ENCODE measurements at regions not wholly inside any gene's neighbourhood (a gene's known extent, or its start where the extent isn't known, plus 50 kb on each side); places are given as distances from the start of the nearest gene placed in this dataset.

DNA sequence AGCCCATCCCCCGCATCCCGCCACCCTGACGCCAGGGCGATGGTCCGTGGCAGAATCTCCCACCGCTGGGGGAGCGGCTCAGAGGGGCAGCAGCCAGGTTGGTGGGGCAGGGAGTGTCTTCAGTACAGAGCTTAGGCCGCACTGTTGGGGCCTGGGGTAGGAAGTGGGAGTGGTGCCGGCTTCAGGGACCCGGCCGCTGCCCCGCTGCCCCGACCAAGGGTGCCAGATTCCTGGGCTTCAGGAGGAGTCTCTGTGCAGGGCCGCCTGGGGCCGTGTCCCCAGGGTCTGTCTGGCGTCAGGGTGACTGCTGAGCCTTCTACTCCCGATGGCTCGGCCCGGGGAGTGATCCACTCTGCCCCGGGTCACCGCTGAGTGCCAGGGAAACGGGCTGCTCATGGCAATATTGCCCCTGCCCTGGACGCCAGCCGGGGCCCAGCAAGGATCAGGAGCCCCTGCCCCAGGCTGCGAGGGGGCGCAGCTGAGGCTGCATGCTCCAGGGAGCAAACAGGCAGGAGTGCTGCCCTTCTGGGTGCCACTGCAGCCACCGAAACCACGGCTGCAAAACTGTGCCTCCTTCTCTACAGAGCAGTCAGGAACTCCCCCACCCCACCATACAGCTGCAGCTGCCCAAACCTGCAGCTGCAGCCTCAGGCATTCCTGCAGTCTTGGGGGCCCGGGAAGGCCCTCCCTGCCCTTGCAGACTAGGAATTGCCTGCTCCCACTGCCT lies 1206.1 kb downstream of the ARAP2 start:
- H3K27ac ChIP-seq = no peak overlapping the region
- no peaks in the 10 kb centered on the region for H3K27me3 ChIP-seq
- H3K4me1 ChIP-seq = no peaks in the 10 kb centered on the region
- no peak for TF ChIP-seq CTCF (IDR thresholded peaks at IDR 0.05)
- H3K9me3 ChIP-seq = peaks cover 0 to 24% (median 2%) of the 10 kb centered on the region in 11 donors
- no peak overlapping the region for H3K4me3 ChIP-seq
- intact Hi-C loops (cut with DNase I) = no loop called here
- WGBS, 2 donors = 89 to 91% methylated on average over 29 of the region's 29 CpGs
- H3K36me3 ChIP-seq = no peaks in the 10 kb centered on the region
- ATAC-seq (no peak), DNase-seq (no peak)

- 78 to 79% methylated on average over 7 of the region's 7 CpGs for WGBS, 2 donors
- Histone ChIP-seq H3K27ac (no peak overlapping the region), H3K27me3 (no peaks in the 10 kb centered on the region), H3K4me1 (no peaks in the 10 kb centered on the region), H3K9me3 (peaks cover 0 to 18% (median 0%) of the 10 kb centered on the region in 11 donors), H3K4me3 (no peak overlapping the region), H3K36me3 (no peaks in the 10 kb centered on the region)
- TF ChIP-seq CTCF (IDR thresholded peaks at IDR 0.05) = no peak
- intact Hi-C loops (cut with DNase I) = no loop called here
- ATAC-seq = no peak
- DNase-seq = no peak
Measured at GRCh38 chr4:35038845-35039244, 1205.5 kb downstream of the ARAP2 start.

DNA sequence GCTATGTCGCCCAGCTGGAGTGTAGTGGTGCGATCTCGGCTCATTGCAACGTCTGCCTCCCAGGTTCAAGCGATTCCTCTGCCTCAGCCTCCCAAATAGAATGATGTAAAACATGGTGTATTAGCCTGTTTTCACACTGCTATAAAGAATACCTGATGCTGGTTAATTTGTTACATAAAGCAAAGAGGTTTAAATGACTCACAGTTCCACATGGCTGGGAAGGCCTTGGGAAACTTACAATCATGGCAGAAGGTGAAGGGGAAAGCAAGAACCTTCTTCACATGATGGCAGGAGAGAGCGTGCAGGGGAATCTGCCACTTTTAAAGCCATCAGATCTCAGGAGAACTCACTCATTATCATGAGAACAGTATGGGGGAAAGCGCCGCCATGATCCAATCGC lies 1191.8 kb downstream of the ARAP2 start:
- intact Hi-C loops (cut with DNase I) = no loop called here
- Histone ChIP-seq H3K9me3 (peaks cover 0 to 18% (median 0%) of the 10 kb centered on the region in 11 donors), H3K36me3 (no peaks in the 10 kb centered on the region), H3K4me3 (no peak overlapping the region), H3K27me3 (no peaks in the 10 kb centered on the region), H3K4me1 (no peaks in the 10 kb centered on the region), H3K27ac (no peak overlapping the region)
- TF ChIP-seq CTCF (IDR thresholded peaks at IDR 0.05) = no peak
- ATAC-seq = no peak
- whole genome bisulfite sequencing, 2 donors = 91 to 93% methylated on average over 9 of the region's 9 CpGs
- DNase-seq = no peak

- DNase-seq (no peak), ATAC-seq (no peak)
- no peaks in the 10 kb centered on the region for H3K27me3 ChIP-seq
- H3K4me1 ChIP-seq = no peaks in the 10 kb centered on the region
- H3K9me3 ChIP-seq = peaks cover 0 to 20% (median 0%) of the 10 kb centered on the region in 11 donors
- no peaks in the 10 kb centered on the region for H3K36me3 ChIP-seq
- H3K4me3 ChIP-seq = no peak overlapping the region
- intact Hi-C loops (cut with DNase I) = no loop called here
- H3K27ac ChIP-seq = no peak overlapping the region
- TF ChIP-seq CTCF (IDR thresholded peaks at IDR 0.05) = no peak
- 64 to 68% methylated on average over 1 of the region's 1 CpG for WGBS, 2 donors
Measured at GRCh38 chr4:35063031-35063570, 1181.2 kb downstream of the ARAP2 start.
